HCT116 (cell line): ENCODE measurements at regions not wholly inside any gene's neighbourhood (a gene's known extent, or its start where the extent isn't known, plus 50 kb on each side); places are given as distances from the start of the nearest gene placed in this dataset.

Experiments
- ATAC-seq: fragments of 200-7000 bp; cut with Tn5 transposase; 2 replicates; pipeline ENCODE4 v1.9.1; 2020; ENCODE audit warnings: mild to moderate bottlenecking, moderate library complexity
- BruUV-seq: library from RNA; stranded (reverse); fragments of 400-500 nt; replicated peaks from 2 replicates; lab custom pipeline; 2021; lab: Mats Ljungman, UMichigan
- CTCF ChIA-PET: fragments of 300-600 bp; sonication (Branson Sonifier 250); formaldehyde crosslinking; loops from one replicate; lab custom pipeline; 2021; ENCODE audit warnings: antibody characterized with exemption; lab: Charles Lee
- POLR2A ChIA-PET: fragments of 300-600, 350-600 bp; sonication (Branson Sonifier 250); formaldehyde crosslinking; loops from one replicate; lab custom pipeline; 2021; ENCODE audit warnings: antibody characterized with exemption; lab: Charles Lee
- RAD21 ChIA-PET, 2 experiments: fragments of 300-600 bp; sonication (Branson Sonifier 250); formaldehyde crosslinking; loops; one replicate each; lab custom pipeline; 2023; ENCODE audit warnings: low total read pairs in 2 of 2; ENCODE audit not compliant: uncharacterized antibody in 2 of 2, unreplicated experiment in 2 of 2, low non-redundant PET in 1 of 2; lab: Charles Lee
- DNase-seq: peaks from one replicate; pipeline ENCODE4 v3.0.0-alpha.2; 2010; ENCODE audit warnings: low read depth, low spot score
- H2AFZ ChIP-seq: fragments of 200-600 bp; shearing (Covaris generic), sonication (generic); 2 replicates; pipeline ENCODE4 v1.6.1; 2017; ENCODE audit warnings: low read depth, mixed run types, mixed read lengths, antibody characterized with exemption, low read length; ENCODE audit not compliant: poor library complexity, severe bottlenecking
- H3K27ac ChIP-seq: 2 replicates; pipeline ENCODE4 v1.5.1; 2012; ENCODE audit warnings: low read depth, low read length
- H3K27me3 ChIP-seq: fragments of 200-600 bp; sonication (generic); 2 replicates; pipeline ENCODE4 v1.6.1; 2016; ENCODE audit warnings: mixed run types, low read length, mixed read lengths; ENCODE audit not compliant: insufficient read depth
- H3K36me3 ChIP-seq, 2 experiments: fragments of 200-500 bp in 1 of 2; fragments of 200-600 bp in 1 of 2; sonication (Bioruptor generic) in 1 of 2; sonication (generic) in 1 of 2; 2 replicates each; pipeline versions ENCODE4 v1.5.1 to v1.6.1; 2014 to 2016; ENCODE audit warnings: low read length in 2 of 2, inconsistent platforms in 1 of 2, mixed read lengths in 1 of 2, mixed run types in 1 of 2; ENCODE audit not compliant: insufficient read depth in 2 of 2, control insufficient read depth in 1 of 2
- H3K4me1 ChIP-seq, 2 experiments: fragments of 200-600 bp in 1 of 2; sonication (generic) in 1 of 2; 2 replicates each; pipeline versions ENCODE4 v1.5.1 to v1.6.1; 2012 to 2017; ENCODE audit warnings: low read length in 2 of 2, inconsistent platforms in 1 of 2, mild to moderate bottlenecking in 1 of 2, mixed read lengths in 1 of 2, mixed run types in 1 of 2, moderate library complexity in 1 of 2; ENCODE audit not compliant: insufficient read depth in 2 of 2, control insufficient read depth in 1 of 2
- H3K4me2 ChIP-seq: fragments of 200-600 bp; sonication (generic); 2 replicates; pipeline ENCODE4 v1.6.1; 2017; ENCODE audit warnings: mixed run types, low read length, mixed read lengths
- H3K4me3 ChIP-seq, 2 experiments: fragments of 200-600 bp in 1 of 2; sonication (generic) in 1 of 2; replicated peaks in 1 of 2; 2 replicates each; pipeline ENCODE4 v1.5.1; 2011 to 2016; ENCODE audit warnings: low read length in 2 of 2, control low read depth in 1 of 2, low read depth in 1 of 2, mild to moderate bottlenecking in 1 of 2, mixed read lengths in 1 of 2, mixed run types in 1 of 2
- H3K79me2 ChIP-seq: fragments of 200-600 bp; sonication (generic); 2 replicates; pipeline ENCODE4 v1.6.1; 2017; ENCODE audit warnings: mild to moderate bottlenecking, mixed run types, low read length, moderate library complexity, mixed read lengths; ENCODE audit not compliant: insufficient read depth
- H3K9ac ChIP-seq: fragments of 200-600 bp; sonication (generic); 2 replicates; pipeline ENCODE4 v1.6.1; 2016; ENCODE audit warnings: low read length, mixed read lengths
- H3K9me2 ChIP-seq: fragments of 200-600 bp; sonication (generic), shearing (Covaris generic); 2 replicates; pipeline ENCODE4 v1.6.1; 2017; ENCODE audit warnings: mixed run types, mild to moderate bottlenecking, moderate library complexity; ENCODE audit not compliant: insufficient read depth
- H3K9me3 ChIP-seq, 2 experiments: fragments of 200-500 bp in 1 of 2; fragments of 200-600 bp in 1 of 2; sonication (Bioruptor generic) in 1 of 2; sonication (generic) in 1 of 2; 2 replicates each; pipeline ENCODE4 v1.6.1; 2014 to 2017; ENCODE audit warnings: low read length in 2 of 2, mixed read lengths in 2 of 2, inconsistent platforms in 1 of 2, low read depth in 1 of 2, mild to moderate bottlenecking in 1 of 2, mixed run types in 1 of 2, moderate library complexity in 1 of 2; ENCODE audit not compliant: control insufficient read depth in 1 of 2, insufficient read depth in 1 of 2
- H4K20me1 ChIP-seq: fragments of 200-600 bp; sonication (generic), shearing (Covaris generic); 2 replicates; pipeline ENCODE4 v1.6.1; 2017; ENCODE audit warnings: mixed run types, mild to moderate bottlenecking, moderate library complexity; ENCODE audit not compliant: insufficient read depth
- ATF3 ChIP-seq: IDR thresholded peaks from 2 replicates; pipeline ENCODE4 v1.6.1; 2012
- CBX3 ChIP-seq: IDR thresholded peaks from 2 replicates; pipeline ENCODE4 v1.6.1; 2012; ENCODE audit warnings: low read depth
- CTCF ChIP-seq, 3 experiments: fragments of 200-600 bp in 1 of 3; sonication (generic) in 1 of 3; IDR thresholded peaks in 2 of 3; conservative IDR thresholded peaks in 1 of 3; 2 replicates each; pipeline ENCODE4 v1.5.1; 2012 to 2017; ENCODE audit warnings: low read depth in 2 of 3, low read length in 2 of 3, antibody characterized with exemption in 1 of 3, borderline replicate concordance in 1 of 3, control low read depth in 1 of 3, mild to moderate bottlenecking in 1 of 3, mixed read lengths in 1 of 3, mixed run types in 1 of 3, moderate library complexity in 1 of 3; ENCODE audit not compliant: insufficient read depth in 1 of 3
- FOSL1 ChIP-seq: IDR thresholded peaks from 2 replicates; pipeline ENCODE4 v1.6.1; 2012; ENCODE audit warnings: low read depth
- MAX ChIP-seq: IDR thresholded peaks from 2 replicates; pipeline ENCODE4 v1.6.1; 2012
- POLR2AphosphoS5 ChIP-seq: IDR thresholded peaks from 2 replicates; pipeline ENCODE4 v1.6.1; 2011; ENCODE audit warnings: mild to moderate bottlenecking, low read depth, low read length, moderate library complexity
- SIN3A ChIP-seq: IDR thresholded peaks from 2 replicates; pipeline ENCODE4 v1.6.1; 2012; ENCODE audit warnings: low read depth
- intact Hi-C: fragments of 100-400 bp; cut with micrococcal nuclease; formaldehyde crosslinking; loops from 2 replicates; pipeline ENCODE4 v1.10.0; 2022
- TF ChIP-seq, protein P1 (sequence below): IDR thresholded peaks from 2 replicates; pipeline ENCODE4 v1.6.1; 2012; ENCODE audit warnings: low read depth

- Histone ChIP-seq H3K79me2 (no peaks in the 10 kb centered on the region), H4K20me1 (no peaks in the 10 kb centered on the region), H3K9me3 (no peaks in the 10 kb centered on the region), H3K36me3 (no peaks in the 10 kb centered on the region), H3K4me3 (no peak overlapping the region), H3K4me2 (no peak overlapping the region), H3K27me3 (no peaks in the 10 kb centered on the region), H3K9ac (no peak overlapping the region), H2AFZ (no peak overlapping the region), H3K9me2 (no peaks in the 10 kb centered on the region), H3K27ac (no peak overlapping the region), H3K4me1 (no peaks in the 10 kb centered on the region)
- no peak for DNase-seq
- ChIA-PET CTCF (no interaction called here), POLR2A (no interaction called here), RAD21 (no interaction called here)
- BruUV-seq, result no TSS peak
- no peak for TF ChIP-seq ATF3
- TF ChIP-seq CTCF (IDR thresholded peaks at IDR 0.05 in 2 of 3, conservative IDR thresholded peaks at IDR 0.05 in 1 of 3; ENCODE audit: borderline replicate concordance in 1 of 3, insufficient read depth in 1 of 3, low read depth in 2 of 3, low read length in 2 of 3), result no peak
- TF ChIP-seq, protein P1, sequence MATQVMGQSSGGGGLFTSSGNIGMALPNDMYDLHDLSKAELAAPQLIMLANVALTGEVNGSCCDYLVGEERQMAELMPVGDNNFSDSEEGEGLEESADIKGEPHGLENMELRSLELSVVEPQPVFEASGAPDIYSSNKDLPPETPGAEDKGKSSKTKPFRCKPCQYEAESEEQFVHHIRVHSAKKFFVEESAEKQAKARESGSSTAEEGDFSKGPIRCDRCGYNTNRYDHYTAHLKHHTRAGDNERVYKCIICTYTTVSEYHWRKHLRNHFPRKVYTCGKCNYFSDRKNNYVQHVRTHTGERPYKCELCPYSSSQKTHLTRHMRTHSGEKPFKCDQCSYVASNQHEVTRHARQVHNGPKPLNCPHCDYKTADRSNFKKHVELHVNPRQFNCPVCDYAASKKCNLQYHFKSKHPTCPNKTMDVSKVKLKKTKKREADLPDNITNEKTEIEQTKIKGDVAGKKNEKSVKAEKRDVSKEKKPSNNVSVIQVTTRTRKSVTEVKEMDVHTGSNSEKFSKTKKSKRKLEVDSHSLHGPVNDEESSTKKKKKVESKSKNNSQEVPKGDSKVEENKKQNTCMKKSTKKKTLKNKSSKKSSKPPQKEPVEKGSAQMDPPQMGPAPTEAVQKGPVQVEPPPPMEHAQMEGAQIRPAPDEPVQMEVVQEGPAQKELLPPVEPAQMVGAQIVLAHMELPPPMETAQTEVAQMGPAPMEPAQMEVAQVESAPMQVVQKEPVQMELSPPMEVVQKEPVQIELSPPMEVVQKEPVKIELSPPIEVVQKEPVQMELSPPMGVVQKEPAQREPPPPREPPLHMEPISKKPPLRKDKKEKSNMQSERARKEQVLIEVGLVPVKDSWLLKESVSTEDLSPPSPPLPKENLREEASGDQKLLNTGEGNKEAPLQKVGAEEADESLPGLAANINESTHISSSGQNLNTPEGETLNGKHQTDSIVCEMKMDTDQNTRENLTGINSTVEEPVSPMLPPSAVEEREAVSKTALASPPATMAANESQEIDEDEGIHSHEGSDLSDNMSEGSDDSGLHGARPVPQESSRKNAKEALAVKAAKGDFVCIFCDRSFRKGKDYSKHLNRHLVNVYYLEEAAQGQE, result no peak
- no peak for TF ChIP-seq SIN3A
- TF ChIP-seq FOSL1, result no peak
- TF ChIP-seq POLR2AphosphoS5, result no peak
- no peak for TF ChIP-seq CBX3
- TF ChIP-seq MAX, result no peak
- ATAC-seq, result no peak
- intact Hi-C loops, result no loop called here
These were observed 70.4 kb upstream of the TBCA start for GRCh38 chr5:77846422-77847128.
